SK-N-SH (cell line): ENCODE measurements at regions not wholly inside any gene's neighbourhood (a gene's known extent, or its start where the extent isn't known, plus 50 kb on each side); places are given as distances from the start of the nearest gene placed in this dataset.

ENCODE experiments used
- CTCF ChIA-PET: fragments of 300-600, 350-600 bp; formaldehyde crosslinking; extraction: SDS; loops from one replicate; lab custom pipeline; 2021; lab: Yijun Ruan, JAX
- POLR2A ChIA-PET: fragments of 350-600 bp; sonication (Branson Sonifier 250); formaldehyde crosslinking; extraction: SDS; loops from one replicate; lab custom pipeline; 2020; ENCODE audit warnings: antibody characterized with exemption, inconsistent platforms; lab: Yijun Ruan, JAX
- DNase-seq: peaks from one replicate; pipeline ENCODE4 v3.0.0; 2012
- H2AFZ ChIP-seq: fragments of 200-600 bp; sonication (generic); 2 replicates; pipeline ENCODE4 v1.8.1; 2016; ENCODE audit warnings: antibody characterized with exemption, mild to moderate bottlenecking, low read depth
- H3F3A ChIP-seq: fragments of 200-600 bp; sonication (generic); replicated peaks from 2 replicates; pipeline ENCODE3; 2016; ENCODE audit warnings: antibody characterized with exemption, mild to moderate bottlenecking; ENCODE audit not compliant: insufficient read depth
- H3K27ac ChIP-seq, 2 experiments: fragments of 200-500 bp in 1 of 2; fragments of 200-600 bp in 1 of 2; sonication (Bioruptor generic) in 1 of 2; sonication (generic), shearing (Covaris generic) in 1 of 2; 2 replicates each; pipeline versions ENCODE4 v1.5.1 to v1.6.1; 2014 to 2016; ENCODE audit warnings: low read depth in 2 of 2, inconsistent platforms in 1 of 2, low read length in 1 of 2, mild to moderate bottlenecking in 1 of 2, mixed read lengths in 1 of 2
- H3K27me3 ChIP-seq: fragments of 200-600 bp; sonication (generic), shearing (Covaris generic); 2 replicates; pipeline ENCODE4 v1.6.1; 2016; ENCODE audit warnings: mixed run types; ENCODE audit not compliant: insufficient read depth
- H3K36me3 ChIP-seq, 2 experiments: fragments of 200-500 bp in 1 of 2; fragments of 200-600 bp in 1 of 2; sonication (Bioruptor generic) in 1 of 2; sonication (generic) in 1 of 2; replicated peaks in 1 of 2; 2 replicates each; pipeline versions ENCODE3 to v1.5.1; 2014 to 2016; ENCODE audit warnings: low read length in 1 of 2, mild to moderate bottlenecking in 1 of 2; ENCODE audit not compliant: insufficient read depth in 2 of 2, control insufficient read depth in 1 of 2
- H3K4me1 ChIP-seq, 2 experiments: fragments of 200-500 bp in 1 of 2; fragments of 200-600 bp in 1 of 2; sonication (Bioruptor generic) in 1 of 2; sonication (generic), shearing (Covaris generic) in 1 of 2; 2 replicates each; pipeline versions ENCODE4 v1.5.1 to v1.6.1; 2014 to 2016; ENCODE audit warnings: low read depth in 1 of 2, low read length in 1 of 2, mixed run types in 1 of 2; ENCODE audit not compliant: insufficient read depth in 2 of 2, control insufficient read depth in 1 of 2
- H3K4me2 ChIP-seq: fragments of 200-600 bp; sonication (generic), shearing (Covaris generic); 2 replicates; pipeline ENCODE4 v1.6.1; 2017; ENCODE audit warnings: mixed run types
- H3K4me3 ChIP-seq, 2 experiments: fragments of 200-500 bp in 1 of 2; fragments of 200-600 bp in 1 of 2; sonication (Bioruptor generic) in 1 of 2; sonication (generic), shearing (Covaris generic) in 1 of 2; 2 replicates each; pipeline versions ENCODE4 v1.5.1 to v1.8.1; 2014 to 2016; ENCODE audit warnings: low read depth in 2 of 2, inconsistent platforms in 1 of 2, low read length in 1 of 2, mild to moderate bottlenecking in 1 of 2, mixed read lengths in 1 of 2, moderate library complexity in 1 of 2
- H3K79me2 ChIP-seq: fragments of 200-600 bp; sonication (generic); 2 replicates; pipeline ENCODE4 v1.8.1; 2017; ENCODE audit warnings: mild to moderate bottlenecking; ENCODE audit not compliant: insufficient read depth
- H3K9ac ChIP-seq: fragments of 200-600 bp; sonication (generic); 2 replicates; pipeline ENCODE4 v1.6.1; 2017; ENCODE audit warnings: mixed run types
- H3K9me2 ChIP-seq: fragments of 200-600 bp; sonication (generic); 2 replicates; pipeline ENCODE4 v1.6.1; 2017; ENCODE audit warnings: mixed run types
- H3K9me3 ChIP-seq: fragments of 200-600 bp; sonication (generic); 2 replicates; pipeline ENCODE4 v1.6.1; 2017; ENCODE audit warnings: mixed run types, mild to moderate bottlenecking, moderate library complexity
- H4K20me1 ChIP-seq: fragments of 200-600 bp; sonication (generic); 2 replicates; pipeline ENCODE4 v1.6.1; 2017; ENCODE audit warnings: mild to moderate bottlenecking, mixed run types; ENCODE audit not compliant: insufficient read depth
- FOXM1 ChIP-seq: IDR thresholded peaks from 2 replicates; pipeline ENCODE4 v1.4.0; 2012; ENCODE audit warnings: low read depth, mild to moderate bottlenecking
- GATA2 ChIP-seq: sonication (generic); formaldehyde crosslinking; IDR thresholded peaks from 2 replicates; pipeline ENCODE4 v1.5.0; 2020; ENCODE audit warnings: mild to moderate bottlenecking, missing genetic modification reagents
- NRF1 ChIP-seq: IDR thresholded peaks from 2 replicates; pipeline ENCODE4 v1.6.1; 2012; ENCODE audit warnings: low read depth, mild to moderate bottlenecking, low read length
- POLR2AphosphoS5 ChIP-seq: IDR thresholded peaks from 2 replicates; pipeline ENCODE4 v1.6.1; 2012; ENCODE audit warnings: low read depth, low read length
- RAD21 ChIP-seq: IDR thresholded peaks from 2 replicates; pipeline ENCODE4 v1.6.1; 2012; ENCODE audit warnings: mild to moderate bottlenecking, low read length
- RCOR1 ChIP-seq: fragments of 150-350 bp; IDR thresholded peaks from 2 replicates; pipeline ENCODE4 v1.6.1; 2017; ENCODE audit warnings: antibody characterized with exemption, low read length
- REST ChIP-seq: IDR thresholded peaks from 2 replicates; pipeline ENCODE4 v1.6.1; 2012; ENCODE audit warnings: mild to moderate bottlenecking, low read depth, low read length, moderate library complexity
- RFX5 ChIP-seq: IDR thresholded peaks from 2 replicates; pipeline ENCODE4 v1.6.1; 2012; ENCODE audit warnings: mild to moderate bottlenecking, improper control_type of control experiment, low read length
- RXRA ChIP-seq: IDR thresholded peaks from 2 replicates; pipeline ENCODE4 v1.4.0; 2012; ENCODE audit warnings: low read depth, mild to moderate bottlenecking, borderline replicate concordance
- SIN3A ChIP-seq: IDR thresholded peaks from 2 replicates; pipeline ENCODE4 v1.6.1; 2012; ENCODE audit warnings: low read depth, mild to moderate bottlenecking, low read length, moderate library complexity, borderline replicate concordance
- SMC3 ChIP-seq: IDR thresholded peaks from 2 replicates; pipeline ENCODE4 v1.6.1; 2012; ENCODE audit warnings: low read depth, low read length, improper control_type of control experiment
- TAF1 ChIP-seq: IDR thresholded peaks from 2 replicates; pipeline ENCODE4 v1.6.1; 2012; ENCODE audit warnings: low read depth, mild to moderate bottlenecking, low read length, moderate library complexity, borderline replicate concordance
- USF2 ChIP-seq: fragments of 150-350 bp; IDR thresholded peaks from 2 replicates; pipeline ENCODE4 v1.6.1; 2017; ENCODE audit warnings: antibody characterized with exemption, low read length, low read depth, borderline replicate concordance
- WGBS: methylation state at CpG from one replicate; pipeline ENCODE4 v1.1.6; 2017; ENCODE audit warnings: low lambda C conversion rate; 5-methylcytosine and 5-hydroxymethylcytosine counted together

GRCh38 chrX:10393241-10393640, 227.1 kb downstream of the MID1 start:
- no peak for DNase-seq
- ChIA-PET CTCF (no interaction called here), POLR2A (no interaction called here)
- Histone ChIP-seq H4K20me1 (no peaks in the 10 kb centered on the region), H3K9ac (no peak overlapping the region), H3K27ac (no peak overlapping the region), H3K4me1 (no peaks in the 10 kb centered on the region), H3K4me3 (no peak overlapping the region), H3F3A (no peaks in the 10 kb centered on the region), H2AFZ (no peak overlapping the region), H3K9me2 (no peaks in the 10 kb centered on the region), H3K4me2 (no peak overlapping the region), H3K36me3 (no peaks in the 10 kb centered on the region), H3K27me3 (no peaks in the 10 kb centered on the region; the same call in 1 of the 2 replicates), H3K9me3 (no peaks in the 10 kb centered on the region), H3K79me2 (no peaks in the 10 kb centered on the region)
- WGBS, result 47% methylated on average over 3 of the region's 3 CpGs
- TF ChIP-seq RFX5 (no peak), USF2 (no peak)

- no peak for DNase-seq
- no peaks in the 10 kb centered on the region for H3F3A ChIP-seq
- no peaks in the 10 kb centered on the region for H3K9me3 ChIP-seq
- H4K20me1 ChIP-seq, result no peaks in the 10 kb centered on the region
- H2AFZ ChIP-seq, result no peak overlapping the region
- WGBS, result 16% methylated on average over 6 of the region's 6 CpGs
- POLR2A ChIA-PET, result no interaction called here
- H3K4me2 ChIP-seq, result no peak overlapping the region
- H3K79me2 ChIP-seq, result no peaks in the 10 kb centered on the region
- H3K27ac ChIP-seq, result no peak overlapping the region
- H3K9me2 ChIP-seq, result no peaks in the 10 kb centered on the region
- no peak for TF ChIP-seq RCOR1
- CTCF ChIA-PET, result no interaction called here
- H3K4me3 ChIP-seq, result no peak overlapping the region
- H3K27me3 ChIP-seq, result no peaks in the 10 kb centered on the region; the same call in 1 of the 2 replicates
- H3K4me1 ChIP-seq, result no peaks in the 10 kb centered on the region
- H3K36me3 ChIP-seq, result no peaks in the 10 kb centered on the region
- H3K9ac ChIP-seq, result no peak overlapping the region
These were observed 226.5 kb downstream of the MID1 start for GRCh38 chrX:10393899-10394298.

- H3K4me2 ChIP-seq, result no peak overlapping the region
- H3K9ac ChIP-seq, result no peak overlapping the region
- H3K36me3 ChIP-seq, result no peaks in the 10 kb centered on the region
- no peaks in the 10 kb centered on the region for H3K9me2 ChIP-seq
- POLR2A ChIA-PET, result no interaction called here
- no peaks in the 10 kb centered on the region for H3K79me2 ChIP-seq
- H2AFZ ChIP-seq, result no peak overlapping the region
- no peak overlapping the region for H3K27ac ChIP-seq
- TF ChIP-seq FOXM1, result no peak
- no peak for TF ChIP-seq SIN3A
- TF ChIP-seq SMC3, result no peak
- no peak for TF ChIP-seq NRF1
- no peak for TF ChIP-seq RAD21
- TF ChIP-seq TAF1, result no peak
- no peak for TF ChIP-seq RXRA
- no peak for TF ChIP-seq GATA2 (CRISPR knock-in tag)
- no peak for TF ChIP-seq REST
- no peak for TF ChIP-seq RCOR1
- no peak for TF ChIP-seq POLR2AphosphoS5
- no peaks in the 10 kb centered on the region for H4K20me1 ChIP-seq
- CTCF ChIA-PET, result no interaction called here
- H3K4me3 ChIP-seq, result no peak overlapping the region
- no peak for DNase-seq
- no peaks in the 10 kb centered on the region for H3F3A ChIP-seq
- H3K27me3 ChIP-seq, result no peaks in the 10 kb centered on the region; the same call in 1 of the 2 replicates
- WGBS, result 24% methylated on average over 3 of the region's 3 CpGs
- no peaks in the 10 kb centered on the region for H3K9me3 ChIP-seq
- H3K4me1 ChIP-seq, result no peaks in the 10 kb centered on the region
These were observed 225.2 kb downstream of the MID1 start for GRCh38 chrX:10395179-10395578.
